Cardiac muscle cell (in vitro differentiated cells and primary cell): ENCODE measurements at regions not wholly inside any gene's neighbourhood (a gene's known extent, or its start where the extent isn't known, plus 50 kb on each side); places are given as distances from the start of the nearest gene placed in this dataset.

Experiments
- DNase-seq, 2 donors: peaks; one replicate each; pipeline versions ENCODE4 v3.0.0 to v3.0.0-alpha.2; 2010 to 2017; ENCODE audit warnings: low read depth in 1 of 2, low spot score in 1 of 2
- H3K27ac ChIP-seq: fragments of 200-600 bp; sonication (generic); 2 replicates; pipeline ENCODE4 v1.5.1; 2016
- H3K27me3 ChIP-seq: fragments of 200-600 bp; sonication (generic); 2 replicates; pipeline ENCODE4 v1.6.0; 2016; ENCODE audit warnings: control low read depth
- H3K36me3 ChIP-seq: fragments of 200-600 bp; sonication (generic); 2 replicates; pipeline ENCODE4 v1.5.1; 2016; ENCODE audit warnings: control low read depth
- H3K4me1 ChIP-seq: fragments of 200-600 bp; sonication (generic); 2 replicates; pipeline ENCODE4 v1.8.1; 2017; ENCODE audit warnings: low read depth, mild to moderate bottlenecking, mixed run types
- H3K4me3 ChIP-seq: fragments of 200-600 bp; sonication (generic); 2 replicates; pipeline ENCODE4 v1.5.1; 2016; ENCODE audit warnings: mild to moderate bottlenecking
- H3K9me3 ChIP-seq: fragments of 200-600 bp; sonication (generic); 2 replicates; pipeline ENCODE4 v1.5.1; 2017; ENCODE audit warnings: low read depth, mild to moderate bottlenecking, control low read depth
- CTCF ChIP-seq: IDR thresholded peaks from 2 replicates; pipeline ENCODE4 v1.5.1; 2012; ENCODE audit warnings: low read depth, mild to moderate bottlenecking, low read length

GRCh38 chr14:39683691-39684260 lies 251.5 kb upstream of the FBXO33 start:
- no peaks in the 10 kb centered on the region for H3K4me1 ChIP-seq
- no peaks in the 10 kb centered on the region for H3K9me3 ChIP-seq
- H3K36me3 ChIP-seq = no peaks in the 10 kb centered on the region
- no peak for DNase-seq
- TF ChIP-seq CTCF = no peak
- no peaks in the 10 kb centered on the region for H3K27me3 ChIP-seq
- H3K4me3 ChIP-seq = no peak overlapping the region
- H3K27ac ChIP-seq = no peak overlapping the region

DNA sequence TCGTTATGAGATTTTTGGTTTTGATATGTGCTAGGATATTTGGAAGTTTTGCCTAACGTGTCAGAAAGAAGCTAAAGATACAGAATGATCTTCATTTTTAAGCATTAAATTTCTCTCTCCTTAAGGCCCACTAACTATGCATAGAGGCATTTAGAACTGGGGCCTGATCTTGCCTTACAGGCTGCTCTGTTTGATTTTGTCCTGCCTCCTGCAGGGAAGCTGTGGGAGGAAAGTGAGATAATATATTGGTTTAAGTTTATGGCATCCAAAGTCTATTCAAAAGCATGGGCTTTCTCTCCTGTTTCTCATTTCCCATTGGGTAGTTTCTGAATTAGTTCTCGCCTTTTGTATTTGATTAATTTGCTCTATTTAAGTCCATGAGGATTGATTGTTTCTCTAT lies 250.3 kb upstream of the FBXO33 start:
- H3K4me1 ChIP-seq = no peaks in the 10 kb centered on the region
- H3K36me3 ChIP-seq = no peaks in the 10 kb centered on the region
- no peaks in the 10 kb centered on the region for H3K9me3 ChIP-seq
- DNase-seq = no peak
- no peak for TF ChIP-seq CTCF
- H3K4me3 ChIP-seq = no peak overlapping the region
- H3K27ac ChIP-seq = no peak overlapping the region
- H3K27me3 ChIP-seq = no peaks in the 10 kb centered on the region

DNA sequence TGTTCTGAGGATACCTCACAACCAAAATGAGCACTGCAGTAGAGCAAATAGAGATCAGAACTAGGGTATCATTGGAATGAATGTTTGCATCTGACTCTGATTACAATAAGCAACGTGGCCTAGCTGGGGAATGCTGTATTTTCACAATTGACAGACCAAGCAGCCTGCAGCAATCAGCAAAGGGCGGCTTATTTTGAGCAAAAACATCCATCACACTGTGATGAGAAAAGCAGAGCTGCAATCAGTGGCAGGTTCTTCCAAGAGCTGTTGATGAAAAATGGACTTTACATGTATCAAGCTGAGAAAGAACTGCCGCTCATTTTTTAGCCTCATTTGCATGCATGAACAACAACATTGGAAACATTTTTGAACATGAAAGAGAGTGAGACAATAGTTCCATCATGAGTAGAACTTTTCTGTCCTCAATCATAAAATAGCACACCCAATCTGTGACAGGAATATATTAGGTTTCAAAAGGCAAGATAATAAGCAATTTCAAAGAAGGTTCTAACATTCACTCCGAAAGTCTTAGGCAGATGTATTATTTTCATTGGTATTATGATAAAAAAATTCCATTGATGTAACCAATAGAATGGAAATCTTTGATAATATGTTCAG lies 249.7 kb upstream of the FBXO33 start:
- TF ChIP-seq CTCF = no peak

DNA sequence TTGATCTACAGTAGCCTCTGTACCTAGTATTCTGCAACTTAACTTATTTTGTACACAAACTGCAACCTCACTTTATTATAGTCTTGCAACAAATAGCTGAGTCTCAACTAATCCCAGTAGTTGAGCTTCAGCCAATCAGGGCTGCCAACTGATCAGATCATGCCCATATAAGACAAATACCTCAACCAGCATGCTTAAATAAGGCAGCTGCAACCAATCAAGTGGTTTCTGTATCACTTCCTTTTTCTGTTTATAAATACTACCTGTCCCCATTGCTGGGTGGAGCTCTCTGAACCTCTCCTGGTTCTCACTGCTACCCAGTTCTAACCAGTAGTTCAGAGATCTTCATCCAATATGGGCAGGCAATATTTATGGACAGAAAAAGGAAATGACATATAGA lies 248.5 kb upstream of the FBXO33 start:
- Histone ChIP-seq H3K4me1 (no peaks in the 10 kb centered on the region), H3K27ac (no peak overlapping the region), H3K27me3 (no peaks in the 10 kb centered on the region), H3K4me3 (no peak overlapping the region), H3K9me3 (no peaks in the 10 kb centered on the region), H3K36me3 (no peaks in the 10 kb centered on the region)
- DNase-seq = no peak
- no peak for TF ChIP-seq CTCF

More for the DNA sequence above, 249.7 kb upstream of the FBXO33 start:
- Histone ChIP-seq H3K4me1 (no peaks in the 10 kb centered on the region), H3K27ac (no peak overlapping the region), H3K4me3 (no peak overlapping the region), H3K9me3 (no peaks in the 10 kb centered on the region), H3K36me3 (no peaks in the 10 kb centered on the region), H3K27me3 (no peaks in the 10 kb centered on the region)
- no peak for DNase-seq

- no peak for TF ChIP-seq CTCF
- H3K27ac ChIP-seq = no peak overlapping the region
- DNase-seq = no peak
Observed at GRCh38 chr14:39673734-39674133, 241.5 kb upstream of the FBXO33 start.

More at GRCh38 chr14:39673734-39674133, 241.5 kb upstream of the FBXO33 start:
- H3K36me3 ChIP-seq = no peaks in the 10 kb centered on the region
- no peaks in the 10 kb centered on the region for H3K27me3 ChIP-seq
- no peaks in the 10 kb centered on the region for H3K9me3 ChIP-seq
- H3K4me3 ChIP-seq = no peak overlapping the region
- H3K4me1 ChIP-seq = no peaks in the 10 kb centered on the region
